ENCODE measurements at regions not wholly inside any gene's neighbourhood (a gene's known extent, or its start where the extent isn't known, plus 50 kb on each side); places are given as distances from the start of the nearest gene placed in this dataset.

DNA sequence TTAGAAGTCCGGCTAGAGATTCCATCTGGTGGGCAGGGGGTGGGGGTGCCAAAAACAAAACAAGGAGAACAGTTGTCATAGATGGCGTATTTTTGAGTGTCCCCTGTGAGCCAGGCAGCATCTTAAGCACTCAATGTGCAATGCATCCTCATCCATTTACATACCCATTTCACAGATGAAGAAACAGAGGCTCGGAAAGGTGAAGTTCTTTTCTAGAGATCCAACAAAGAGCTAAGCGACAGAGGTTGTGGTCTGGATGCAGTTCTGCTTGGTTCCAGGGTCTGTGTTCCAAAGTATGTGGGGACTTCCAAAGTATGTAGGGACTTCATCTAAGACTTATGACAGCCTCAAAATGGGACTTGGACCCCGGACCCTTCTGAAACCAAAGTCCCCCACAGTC lies 277.8 kb downstream of the MN1 start:
- TF ChIP-seq, protein P1, sequence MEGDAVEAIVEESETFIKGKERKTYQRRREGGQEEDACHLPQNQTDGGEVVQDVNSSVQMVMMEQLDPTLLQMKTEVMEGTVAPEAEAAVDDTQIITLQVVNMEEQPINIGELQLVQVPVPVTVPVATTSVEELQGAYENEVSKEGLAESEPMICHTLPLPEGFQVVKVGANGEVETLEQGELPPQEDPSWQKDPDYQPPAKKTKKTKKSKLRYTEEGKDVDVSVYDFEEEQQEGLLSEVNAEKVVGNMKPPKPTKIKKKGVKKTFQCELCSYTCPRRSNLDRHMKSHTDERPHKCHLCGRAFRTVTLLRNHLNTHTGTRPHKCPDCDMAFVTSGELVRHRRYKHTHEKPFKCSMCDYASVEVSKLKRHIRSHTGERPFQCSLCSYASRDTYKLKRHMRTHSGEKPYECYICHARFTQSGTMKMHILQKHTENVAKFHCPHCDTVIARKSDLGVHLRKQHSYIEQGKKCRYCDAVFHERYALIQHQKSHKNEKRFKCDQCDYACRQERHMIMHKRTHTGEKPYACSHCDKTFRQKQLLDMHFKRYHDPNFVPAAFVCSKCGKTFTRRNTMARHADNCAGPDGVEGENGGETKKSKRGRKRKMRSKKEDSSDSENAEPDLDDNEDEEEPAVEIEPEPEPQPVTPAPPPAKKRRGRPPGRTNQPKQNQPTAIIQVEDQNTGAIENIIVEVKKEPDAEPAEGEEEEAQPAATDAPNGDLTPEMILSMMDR (IDR thresholded peaks at IDR 0.05): no peak
- no peak for TF ChIP-seq POLR2A (IDR thresholded peaks at IDR 0.05)
